GM18951 (cell line): ENCODE measurements at regions not wholly inside any gene's neighbourhood (a gene's known extent, or its start where the extent isn't known, plus 50 kb on each side); places are given as distances from the start of the nearest gene placed in this dataset.
"Not testable (repeated sequence)": the region's sequence is repeated elsewhere in the genome, so short reads cannot be mapped to it uniquely, and the experiment has no call there.

ENCODE experiments used
- POLR2A ChIP-seq: IDR thresholded peaks from 4 replicates; pipeline ENCODE4 v1.6.1; 2011; ENCODE audit warnings: mild to moderate bottlenecking; ENCODE audit not compliant: insufficient read length, insufficient read depth; ENCODE audit errors: extremely low read depth
- in situ Hi-C: fragments of 300-500 bp; cut with MboI; formaldehyde crosslinking; loops from one replicate; pipeline ENCODE4 v1.12.0; 2022; ENCODE audit warnings: low sequenced_read_pairs, mixed read lengths, inconsistent platforms; ENCODE audit not compliant: unreplicated experiment

GRCh38 chr12:58009405-58010195 lies 68.2 kb downstream of the ATP23 start:
- in situ Hi-C loops = no loop called here
- no peak for TF ChIP-seq POLR2A

GRCh38 chr12:58011676-58012075 lies 70.3 kb downstream of the ATP23 start:
- no peak for TF ChIP-seq POLR2A
- in situ Hi-C loops = no loop called here

GRCh38 chr12:58022379-58023020 lies 81.1 kb downstream of the ATP23 start:
- in situ Hi-C loops = not testable (repeated sequence)

- in situ Hi-C loops = no loop called here
- TF ChIP-seq POLR2A = no peak
Measured at GRCh38 chr12:58025431-58025830, 84.1 kb downstream of the ATP23 start.

GRCh38 chr12:58026426-58026825 lies 85.1 kb downstream of the ATP23 start:
- in situ Hi-C loops = no loop called here
- no peak for TF ChIP-seq POLR2A

GRCh38 chr12:58026897-58027891 lies 85.8 kb downstream of the ATP23 start:
- in situ Hi-C loops = no loop called here
- TF ChIP-seq POLR2A = no peak

GRCh38 chr12:58028294-58028693 lies 86.9 kb downstream of the ATP23 start:
- TF ChIP-seq POLR2A = no peak
- in situ Hi-C loops = no loop called here

GRCh38 chr12:58029260-58029659 lies 87.9 kb downstream of the ATP23 start:
- TF ChIP-seq POLR2A = no peak

GRCh38 chr12:58030566-58031279 lies 89.4 kb downstream of the ATP23 start:
- TF ChIP-seq POLR2A = no peak
- in situ Hi-C loops = no loop called here

More at GRCh38 chr12:58029260-58029659, 87.9 kb downstream of the ATP23 start:
- in situ Hi-C loops = no loop called here

- in situ Hi-C loops = no loop called here
- no peak for TF ChIP-seq POLR2A
Measured at GRCh38 chr12:58032156-58032555, 90.8 kb downstream of the ATP23 start.

- in situ Hi-C loops = no loop called here
- TF ChIP-seq POLR2A = no peak
Measured at GRCh38 chr12:58033831-58034230, 92.5 kb downstream of the ATP23 start.

- TF ChIP-seq POLR2A = no peak
- in situ Hi-C loops = no loop called here
Measured at GRCh38 chr12:58034311-58034710, 92.9 kb downstream of the ATP23 start.

GRCh38 chr12:58034712-58035111 lies 93.3 kb downstream of the ATP23 start:
- no peak for TF ChIP-seq POLR2A
- in situ Hi-C loops = no loop called here

- no peak for TF ChIP-seq POLR2A
- in situ Hi-C loops = no loop called here
Measured at GRCh38 chr12:58041441-58041840, 100.1 kb downstream of the ATP23 start.
